Mammary epithelial cell (primary cell): ENCODE measurements at regions not wholly inside any gene's neighbourhood (a gene's known extent, or its start where the extent isn't known, plus 50 kb on each side); places are given as distances from the start of the nearest gene placed in this dataset.

ENCODE experiments used
- EZH2 ChIP-seq: IDR thresholded peaks from 2 replicates; pipeline ENCODE4 v1.6.1; 2012; ENCODE audit warnings: low read length, inconsistent platforms, borderline replicate concordance
- TF ChIP-seq, protein P1 (sequence below), 2 donors: IDR thresholded peaks in 1 of 2; conservative IDR thresholded peaks in 1 of 2; 2 replicates each; pipeline ENCODE4 v1.5.1; 2011 to 2012; ENCODE audit warnings: inconsistent platforms in 2 of 2, low read length in 2 of 2, mild to moderate bottlenecking in 2 of 2, control low read depth in 1 of 2, low read depth in 1 of 2; ENCODE audit not compliant: insufficient read depth in 1 of 2; ENCODE audit errors: extremely low read depth in 1 of 2

DNA sequence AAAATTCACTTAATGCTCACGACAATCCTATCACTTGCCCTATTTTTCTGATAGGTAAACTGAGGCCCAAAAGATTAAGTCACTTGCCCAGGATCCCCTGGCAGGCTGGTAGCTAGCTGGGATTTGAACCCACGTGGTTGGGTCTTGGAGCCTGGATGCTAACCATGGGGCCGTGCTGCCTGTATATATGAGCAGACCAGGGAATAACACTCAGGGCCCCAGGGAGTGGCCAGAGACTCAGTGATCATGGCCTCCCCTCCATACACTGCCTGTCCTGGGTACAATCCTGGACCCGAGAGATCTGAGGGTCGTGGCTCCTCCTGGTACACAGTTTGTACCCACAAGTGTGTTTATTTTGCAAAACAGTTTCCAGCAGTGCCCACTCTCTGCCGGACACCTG, 116.9 kb upstream of the PTPN1 start:
- TF ChIP-seq, protein P1, sequence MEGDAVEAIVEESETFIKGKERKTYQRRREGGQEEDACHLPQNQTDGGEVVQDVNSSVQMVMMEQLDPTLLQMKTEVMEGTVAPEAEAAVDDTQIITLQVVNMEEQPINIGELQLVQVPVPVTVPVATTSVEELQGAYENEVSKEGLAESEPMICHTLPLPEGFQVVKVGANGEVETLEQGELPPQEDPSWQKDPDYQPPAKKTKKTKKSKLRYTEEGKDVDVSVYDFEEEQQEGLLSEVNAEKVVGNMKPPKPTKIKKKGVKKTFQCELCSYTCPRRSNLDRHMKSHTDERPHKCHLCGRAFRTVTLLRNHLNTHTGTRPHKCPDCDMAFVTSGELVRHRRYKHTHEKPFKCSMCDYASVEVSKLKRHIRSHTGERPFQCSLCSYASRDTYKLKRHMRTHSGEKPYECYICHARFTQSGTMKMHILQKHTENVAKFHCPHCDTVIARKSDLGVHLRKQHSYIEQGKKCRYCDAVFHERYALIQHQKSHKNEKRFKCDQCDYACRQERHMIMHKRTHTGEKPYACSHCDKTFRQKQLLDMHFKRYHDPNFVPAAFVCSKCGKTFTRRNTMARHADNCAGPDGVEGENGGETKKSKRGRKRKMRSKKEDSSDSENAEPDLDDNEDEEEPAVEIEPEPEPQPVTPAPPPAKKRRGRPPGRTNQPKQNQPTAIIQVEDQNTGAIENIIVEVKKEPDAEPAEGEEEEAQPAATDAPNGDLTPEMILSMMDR (conservative IDR thresholded peaks at IDR 0.05 in 1 of 2, IDR thresholded peaks at IDR 0.05 in 1 of 2; ENCODE audit: extremely low read depth in 1 of 2, insufficient read depth in 1 of 2, low read depth in 1 of 2, low read length in 2 of 2), result no peak
- no peak for TF ChIP-seq EZH2
